ENCODE measurements at regions not wholly inside any gene's neighbourhood (a gene's known extent, or its start where the extent isn't known, plus 50 kb on each side); places are given as distances from the start of the nearest gene placed in this dataset.

GRCh38 chr9:88930716-88931115 is 60.6 kb upstream of the S1PR3 start:
- no peak for TF ChIP-seq CTCF (IDR thresholded peaks at IDR 0.05; ENCODE audit: insufficient read depth, low read depth, low read length)
- no peak for TF ChIP-seq EZH2 (IDR thresholded peaks at IDR 0.05; ENCODE audit: insufficient read depth, low read length)

All from astrocyte (in vitro differentiated cells and primary cell).